ENCODE measurements at regions not wholly inside any gene's neighbourhood (a gene's known extent, or its start where the extent isn't known, plus 50 kb on each side); places are given as distances from the start of the nearest gene placed in this dataset.

DNA sequence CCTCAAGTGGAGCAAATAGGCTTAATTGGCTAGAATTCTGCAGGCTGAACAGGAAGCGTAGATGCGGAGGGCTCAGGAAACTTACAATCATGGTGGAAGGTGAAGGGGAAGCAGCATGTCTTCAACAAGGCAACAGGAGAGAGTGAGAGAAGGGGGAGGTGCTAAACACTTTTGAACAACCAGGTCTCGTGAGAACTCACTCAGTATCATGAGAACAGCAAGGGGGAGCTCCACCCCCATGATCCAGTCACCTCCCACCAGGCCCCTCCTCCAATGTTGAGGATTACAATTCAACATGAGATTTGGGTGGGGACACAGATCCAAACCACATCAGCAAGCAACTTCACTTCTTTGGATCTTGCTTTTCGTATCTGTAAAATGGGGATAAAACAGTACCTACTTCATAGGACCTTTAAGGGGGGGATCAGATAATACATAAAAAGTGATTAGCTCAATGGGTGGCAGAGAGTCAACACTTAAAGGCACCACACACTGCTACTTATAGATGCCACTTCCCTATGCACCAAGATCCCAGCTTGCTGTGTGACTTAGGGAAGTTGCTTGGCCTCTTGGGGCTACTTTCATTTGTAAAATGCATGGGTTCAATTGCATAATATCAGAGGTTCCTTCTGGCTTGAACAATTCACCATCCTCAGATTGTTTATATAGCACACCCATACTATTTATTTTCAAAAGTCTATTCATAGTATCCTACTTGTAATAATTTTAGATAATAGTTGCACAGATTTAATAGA, 184.8 kb upstream of the RPH3A start:
- TF ChIP-seq, protein P1, sequence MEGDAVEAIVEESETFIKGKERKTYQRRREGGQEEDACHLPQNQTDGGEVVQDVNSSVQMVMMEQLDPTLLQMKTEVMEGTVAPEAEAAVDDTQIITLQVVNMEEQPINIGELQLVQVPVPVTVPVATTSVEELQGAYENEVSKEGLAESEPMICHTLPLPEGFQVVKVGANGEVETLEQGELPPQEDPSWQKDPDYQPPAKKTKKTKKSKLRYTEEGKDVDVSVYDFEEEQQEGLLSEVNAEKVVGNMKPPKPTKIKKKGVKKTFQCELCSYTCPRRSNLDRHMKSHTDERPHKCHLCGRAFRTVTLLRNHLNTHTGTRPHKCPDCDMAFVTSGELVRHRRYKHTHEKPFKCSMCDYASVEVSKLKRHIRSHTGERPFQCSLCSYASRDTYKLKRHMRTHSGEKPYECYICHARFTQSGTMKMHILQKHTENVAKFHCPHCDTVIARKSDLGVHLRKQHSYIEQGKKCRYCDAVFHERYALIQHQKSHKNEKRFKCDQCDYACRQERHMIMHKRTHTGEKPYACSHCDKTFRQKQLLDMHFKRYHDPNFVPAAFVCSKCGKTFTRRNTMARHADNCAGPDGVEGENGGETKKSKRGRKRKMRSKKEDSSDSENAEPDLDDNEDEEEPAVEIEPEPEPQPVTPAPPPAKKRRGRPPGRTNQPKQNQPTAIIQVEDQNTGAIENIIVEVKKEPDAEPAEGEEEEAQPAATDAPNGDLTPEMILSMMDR (IDR thresholded peaks at IDR 0.05; ENCODE audit: insufficient read depth, low read length) = no peak
- TF ChIP-seq, protein P2, sequence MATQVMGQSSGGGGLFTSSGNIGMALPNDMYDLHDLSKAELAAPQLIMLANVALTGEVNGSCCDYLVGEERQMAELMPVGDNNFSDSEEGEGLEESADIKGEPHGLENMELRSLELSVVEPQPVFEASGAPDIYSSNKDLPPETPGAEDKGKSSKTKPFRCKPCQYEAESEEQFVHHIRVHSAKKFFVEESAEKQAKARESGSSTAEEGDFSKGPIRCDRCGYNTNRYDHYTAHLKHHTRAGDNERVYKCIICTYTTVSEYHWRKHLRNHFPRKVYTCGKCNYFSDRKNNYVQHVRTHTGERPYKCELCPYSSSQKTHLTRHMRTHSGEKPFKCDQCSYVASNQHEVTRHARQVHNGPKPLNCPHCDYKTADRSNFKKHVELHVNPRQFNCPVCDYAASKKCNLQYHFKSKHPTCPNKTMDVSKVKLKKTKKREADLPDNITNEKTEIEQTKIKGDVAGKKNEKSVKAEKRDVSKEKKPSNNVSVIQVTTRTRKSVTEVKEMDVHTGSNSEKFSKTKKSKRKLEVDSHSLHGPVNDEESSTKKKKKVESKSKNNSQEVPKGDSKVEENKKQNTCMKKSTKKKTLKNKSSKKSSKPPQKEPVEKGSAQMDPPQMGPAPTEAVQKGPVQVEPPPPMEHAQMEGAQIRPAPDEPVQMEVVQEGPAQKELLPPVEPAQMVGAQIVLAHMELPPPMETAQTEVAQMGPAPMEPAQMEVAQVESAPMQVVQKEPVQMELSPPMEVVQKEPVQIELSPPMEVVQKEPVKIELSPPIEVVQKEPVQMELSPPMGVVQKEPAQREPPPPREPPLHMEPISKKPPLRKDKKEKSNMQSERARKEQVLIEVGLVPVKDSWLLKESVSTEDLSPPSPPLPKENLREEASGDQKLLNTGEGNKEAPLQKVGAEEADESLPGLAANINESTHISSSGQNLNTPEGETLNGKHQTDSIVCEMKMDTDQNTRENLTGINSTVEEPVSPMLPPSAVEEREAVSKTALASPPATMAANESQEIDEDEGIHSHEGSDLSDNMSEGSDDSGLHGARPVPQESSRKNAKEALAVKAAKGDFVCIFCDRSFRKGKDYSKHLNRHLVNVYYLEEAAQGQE (IDR thresholded peaks at IDR 0.05; ENCODE audit: insufficient replicate concordance, low read depth) = no peak
- TF ChIP-seq GABPA (IDR thresholded peaks at IDR 0.05; ENCODE audit: low read depth) = no peak
